Left renal pelvis (tissue), 4 donors: ENCODE measurements at regions not wholly inside any gene's neighbourhood (a gene's known extent, or its start where the extent isn't known, plus 50 kb on each side); places are given as distances from the start of the nearest gene placed in this dataset.

Experiments used
- DNase-seq, 4 donors: peaks; one replicate each; pipeline ENCODE4 v3.0.0-alpha.2; 2013; ENCODE audit warnings: low read depth in 4 of 4, low spot score in 3 of 4

- no peak for DNase-seq
Measured at GRCh38 chr2:120807751-120808150, 72.1 kb downstream of the GLI2 start.

- DNase-seq, result no peak
Measured at GRCh38 chr2:120809151-120809550, 73.5 kb downstream of the GLI2 start.

DNA sequence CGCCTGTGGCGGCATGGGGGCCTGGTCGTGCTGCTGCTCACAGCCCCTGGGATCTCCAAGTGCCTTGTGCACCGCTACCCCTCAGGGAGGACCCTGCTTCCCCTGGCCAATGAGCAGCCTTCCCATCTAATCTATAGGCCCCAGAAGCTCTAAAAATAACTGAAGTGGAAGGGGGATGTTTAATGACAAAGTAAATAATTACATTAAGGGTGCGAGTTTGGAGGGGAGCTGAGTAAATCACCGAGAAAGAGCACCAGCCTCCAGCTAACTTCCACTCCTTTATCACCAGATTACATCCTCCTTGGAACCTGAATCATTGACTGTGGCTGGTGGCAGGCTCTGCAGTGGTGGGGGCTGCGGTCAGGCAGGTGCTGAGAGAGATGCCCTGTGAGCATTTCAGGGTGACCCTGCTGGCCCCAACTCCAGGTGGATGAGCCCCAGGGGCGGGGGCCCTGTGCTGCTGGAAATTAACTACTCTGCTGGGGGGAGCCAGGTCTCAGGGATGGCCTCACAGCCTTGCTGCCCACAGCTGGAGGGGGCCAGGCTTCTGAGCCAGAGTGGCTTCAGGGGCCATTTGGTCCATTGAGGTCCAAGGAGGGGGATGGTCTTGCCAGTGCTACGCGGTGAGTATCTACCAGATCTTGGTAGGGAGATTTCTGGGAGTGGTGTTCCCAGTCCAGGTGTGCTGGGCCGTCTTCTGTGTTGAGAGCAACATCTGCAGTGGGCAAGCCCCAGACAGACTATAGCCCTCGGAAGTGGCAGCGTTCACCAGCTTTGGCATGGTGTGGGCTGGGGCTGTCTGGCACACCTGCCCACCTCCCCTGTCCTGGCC, 74.2 kb downstream of the GLI2 start:
- DNase-seq, result no peak

- no peak for DNase-seq
Measured at GRCh38 chr2:120810639-120811038, 75.0 kb downstream of the GLI2 start.

DNA sequence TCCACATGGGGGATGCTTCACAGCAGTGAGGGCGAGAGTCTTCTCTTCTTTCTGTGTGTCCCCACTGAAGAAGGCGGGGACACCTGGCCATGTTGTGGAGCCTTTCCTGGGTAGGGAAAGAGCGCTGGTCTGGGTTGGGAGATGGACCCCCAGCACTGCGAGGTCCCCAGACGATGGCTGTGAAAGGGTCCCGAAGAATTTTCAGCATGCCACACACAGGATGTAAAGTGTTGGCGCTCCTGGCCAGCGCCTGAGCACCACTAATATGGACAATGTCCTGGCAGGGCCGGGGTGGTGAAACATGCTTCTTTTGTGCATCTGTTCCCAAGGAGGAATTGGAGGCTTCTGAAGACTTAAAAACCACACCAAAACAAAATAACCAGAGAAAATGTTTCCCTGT, 77.2 kb downstream of the GLI2 start:
- no peak for DNase-seq

DNA sequence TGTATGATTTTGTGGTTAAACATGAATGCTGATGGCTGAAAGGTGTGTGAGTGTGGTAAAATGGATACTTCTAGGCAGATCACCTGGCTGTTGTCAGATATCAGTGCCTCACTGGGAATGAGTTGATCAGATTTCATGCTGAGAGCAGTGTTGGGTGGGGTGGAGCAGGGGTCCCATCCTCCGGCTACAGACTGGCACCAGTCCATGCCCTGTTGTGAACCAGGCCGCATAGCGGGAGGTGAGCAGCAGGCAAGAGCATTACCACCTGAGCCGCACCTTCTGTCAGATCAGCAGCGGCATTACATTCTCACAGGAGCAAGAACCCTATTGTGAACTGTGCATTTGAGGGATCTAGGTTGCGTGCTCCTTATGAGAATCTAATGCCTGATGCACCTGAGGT, 78.7 kb downstream of the GLI2 start:
- DNase-seq, result no peak

GRCh38 chr2:120815292-120815691, 79.6 kb downstream of the GLI2 start:
- DNase-seq, result no peak

GRCh38 chr2:120817136-120817955, 81.7 kb downstream of the GLI2 start:
- no peak for DNase-seq

DNA sequence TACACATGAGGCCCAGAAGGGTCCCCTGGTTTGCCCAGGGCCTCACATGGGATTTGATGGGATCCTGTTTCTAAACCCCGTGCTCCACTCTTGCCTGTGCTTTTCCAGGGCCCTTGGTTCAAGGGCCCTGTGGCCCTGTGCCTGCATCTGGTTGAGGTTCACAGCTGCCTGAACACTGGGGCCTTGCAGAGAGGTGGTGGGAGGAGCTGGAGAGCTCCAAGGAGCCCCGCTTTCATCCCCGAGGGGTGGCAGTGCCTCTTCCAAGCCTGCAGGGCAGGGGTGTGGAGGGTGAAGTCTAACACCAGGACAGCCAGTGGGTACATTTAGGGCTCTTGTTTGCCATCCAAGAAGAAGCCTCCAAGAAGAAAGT, 82.3 kb downstream of the GLI2 start:
- no peak for DNase-seq

- no peak for DNase-seq
Measured at GRCh38 chr2:120818441-120818920, 82.8 kb downstream of the GLI2 start.

GRCh38 chr2:120819720-120820210, 84.1 kb downstream of the GLI2 start:
- DNase-seq, result no peak

- peak in 3 of 4 donors; percentile 64 to 79 (median 71) for DNase-seq
Measured at GRCh38 chr2:120820263-120820952, 84.7 kb downstream of the GLI2 start.

GRCh38 chr2:120820953-120821279, 85.2 kb downstream of the GLI2 start:
- DNase-seq, result no peak

DNA sequence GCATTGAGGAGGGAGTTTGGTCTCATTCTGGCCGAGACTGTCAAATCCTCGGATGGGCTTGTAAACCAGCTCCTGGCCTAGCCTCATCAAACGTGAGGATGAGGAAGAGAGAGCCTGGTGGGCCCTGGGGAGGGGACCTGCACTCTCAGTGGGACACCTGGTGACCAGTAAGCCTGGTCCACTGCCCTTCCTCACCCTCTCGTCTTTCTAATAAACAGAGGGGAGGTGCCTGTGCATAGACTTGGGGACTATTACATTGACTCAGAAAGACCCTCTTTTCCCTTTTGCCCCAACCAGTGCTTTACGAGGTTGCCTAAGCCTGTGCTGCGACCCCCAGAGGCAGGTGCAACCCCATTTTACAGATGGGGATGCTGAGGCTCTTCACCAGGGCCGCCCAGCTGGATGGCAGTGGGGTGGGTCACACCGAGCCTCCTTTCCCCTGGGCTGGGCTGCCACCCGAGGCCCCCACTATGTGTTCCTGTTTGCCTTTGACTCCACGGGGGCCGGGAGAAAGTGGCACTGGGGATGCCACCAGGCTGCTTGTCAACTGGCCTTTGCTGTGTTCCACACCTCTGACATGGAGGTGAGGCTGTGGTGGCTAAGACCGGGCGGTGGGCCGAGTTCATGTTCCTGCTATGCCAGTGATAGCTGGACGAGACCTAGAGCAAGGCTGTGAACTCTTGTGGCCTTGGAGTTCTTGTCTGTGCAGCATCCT, 85.9 kb downstream of the GLI2 start:
- no peak for DNase-seq

GRCh38 chr2:120822933-120823332, 87.3 kb downstream of the GLI2 start:
- no peak for DNase-seq

- DNase-seq, result no peak
Measured at GRCh38 chr2:120823551-120823950, 87.9 kb downstream of the GLI2 start.

- no peak for DNase-seq
Measured at GRCh38 chr2:120824246-120824645, 88.6 kb downstream of the GLI2 start.

GRCh38 chr2:120825370-120826259, 89.9 kb downstream of the GLI2 start:
- no peak for DNase-seq

GRCh38 chr2:120826260-120826648, 90.6 kb downstream of the GLI2 start:
- no peak for DNase-seq
